HCT116 (cell line): ENCODE measurements at regions not wholly inside any gene's neighbourhood (a gene's known extent, or its start where the extent isn't known, plus 50 kb on each side); places are given as distances from the start of the nearest gene placed in this dataset.

Source experiments
- ATAC-seq: fragments of 200-7000 bp; cut with Tn5 transposase; 2 replicates; pipeline ENCODE4 v1.9.1; 2020; ENCODE audit warnings: mild to moderate bottlenecking, moderate library complexity
- BruUV-seq: library from RNA; stranded (reverse); fragments of 400-500 nt; replicated peaks from 2 replicates; lab custom pipeline; 2021; lab: Mats Ljungman, UMichigan
- CTCF ChIA-PET: fragments of 300-600 bp; sonication (Branson Sonifier 250); formaldehyde crosslinking; loops from one replicate; lab custom pipeline; 2021; ENCODE audit warnings: antibody characterized with exemption; lab: Charles Lee
- POLR2A ChIA-PET: fragments of 300-600, 350-600 bp; sonication (Branson Sonifier 250); formaldehyde crosslinking; loops from one replicate; lab custom pipeline; 2021; ENCODE audit warnings: antibody characterized with exemption; lab: Charles Lee
- RAD21 ChIA-PET, 2 experiments: fragments of 300-600 bp; sonication (Branson Sonifier 250); formaldehyde crosslinking; loops; one replicate each; lab custom pipeline; 2023; ENCODE audit warnings: low total read pairs in 2 of 2; ENCODE audit not compliant: uncharacterized antibody in 2 of 2, unreplicated experiment in 2 of 2, low non-redundant PET in 1 of 2; lab: Charles Lee
- DNase-seq: peaks from one replicate; pipeline ENCODE4 v3.0.0-alpha.2; 2010; ENCODE audit warnings: low read depth, low spot score
- H2AFZ ChIP-seq: fragments of 200-600 bp; shearing (Covaris generic), sonication (generic); 2 replicates; pipeline ENCODE4 v1.6.1; 2017; ENCODE audit warnings: low read depth, mixed run types, mixed read lengths, antibody characterized with exemption, low read length; ENCODE audit not compliant: poor library complexity, severe bottlenecking
- H3K27ac ChIP-seq: 2 replicates; pipeline ENCODE4 v1.5.1; 2012; ENCODE audit warnings: low read depth, low read length
- H3K27me3 ChIP-seq: fragments of 200-600 bp; sonication (generic); 2 replicates; pipeline ENCODE4 v1.6.1; 2016; ENCODE audit warnings: mixed run types, low read length, mixed read lengths; ENCODE audit not compliant: insufficient read depth
- H3K36me3 ChIP-seq, 2 experiments: fragments of 200-500 bp in 1 of 2; fragments of 200-600 bp in 1 of 2; sonication (Bioruptor generic) in 1 of 2; sonication (generic) in 1 of 2; 2 replicates each; pipeline versions ENCODE4 v1.5.1 to v1.6.1; 2014 to 2016; ENCODE audit warnings: low read length in 2 of 2, inconsistent platforms in 1 of 2, mixed read lengths in 1 of 2, mixed run types in 1 of 2; ENCODE audit not compliant: insufficient read depth in 2 of 2, control insufficient read depth in 1 of 2
- H3K4me1 ChIP-seq, 2 experiments: fragments of 200-600 bp in 1 of 2; sonication (generic) in 1 of 2; 2 replicates each; pipeline versions ENCODE4 v1.5.1 to v1.6.1; 2012 to 2017; ENCODE audit warnings: low read length in 2 of 2, inconsistent platforms in 1 of 2, mild to moderate bottlenecking in 1 of 2, mixed read lengths in 1 of 2, mixed run types in 1 of 2, moderate library complexity in 1 of 2; ENCODE audit not compliant: insufficient read depth in 2 of 2, control insufficient read depth in 1 of 2
- H3K4me2 ChIP-seq: fragments of 200-600 bp; sonication (generic); 2 replicates; pipeline ENCODE4 v1.6.1; 2017; ENCODE audit warnings: mixed run types, low read length, mixed read lengths
- H3K4me3 ChIP-seq, 2 experiments: fragments of 200-600 bp in 1 of 2; sonication (generic) in 1 of 2; replicated peaks in 1 of 2; 2 replicates each; pipeline ENCODE4 v1.5.1; 2011 to 2016; ENCODE audit warnings: low read length in 2 of 2, control low read depth in 1 of 2, low read depth in 1 of 2, mild to moderate bottlenecking in 1 of 2, mixed read lengths in 1 of 2, mixed run types in 1 of 2
- H3K79me2 ChIP-seq: fragments of 200-600 bp; sonication (generic); 2 replicates; pipeline ENCODE4 v1.6.1; 2017; ENCODE audit warnings: mild to moderate bottlenecking, mixed run types, low read length, moderate library complexity, mixed read lengths; ENCODE audit not compliant: insufficient read depth
- H3K9ac ChIP-seq: fragments of 200-600 bp; sonication (generic); 2 replicates; pipeline ENCODE4 v1.6.1; 2016; ENCODE audit warnings: low read length, mixed read lengths
- H3K9me2 ChIP-seq: fragments of 200-600 bp; sonication (generic), shearing (Covaris generic); 2 replicates; pipeline ENCODE4 v1.6.1; 2017; ENCODE audit warnings: mixed run types, mild to moderate bottlenecking, moderate library complexity; ENCODE audit not compliant: insufficient read depth
- H3K9me3 ChIP-seq, 2 experiments: fragments of 200-500 bp in 1 of 2; fragments of 200-600 bp in 1 of 2; sonication (Bioruptor generic) in 1 of 2; sonication (generic) in 1 of 2; 2 replicates each; pipeline ENCODE4 v1.6.1; 2014 to 2017; ENCODE audit warnings: low read length in 2 of 2, mixed read lengths in 2 of 2, inconsistent platforms in 1 of 2, low read depth in 1 of 2, mild to moderate bottlenecking in 1 of 2, mixed run types in 1 of 2, moderate library complexity in 1 of 2; ENCODE audit not compliant: control insufficient read depth in 1 of 2, insufficient read depth in 1 of 2
- H4K20me1 ChIP-seq: fragments of 200-600 bp; sonication (generic), shearing (Covaris generic); 2 replicates; pipeline ENCODE4 v1.6.1; 2017; ENCODE audit warnings: mixed run types, mild to moderate bottlenecking, moderate library complexity; ENCODE audit not compliant: insufficient read depth
- CBX3 ChIP-seq: IDR thresholded peaks from 2 replicates; pipeline ENCODE4 v1.6.1; 2012; ENCODE audit warnings: low read depth
- CTCF ChIP-seq, 3 experiments: fragments of 200-600 bp in 1 of 3; sonication (generic) in 1 of 3; IDR thresholded peaks in 2 of 3; conservative IDR thresholded peaks in 1 of 3; 2 replicates each; pipeline ENCODE4 v1.5.1; 2012 to 2017; ENCODE audit warnings: low read depth in 2 of 3, low read length in 2 of 3, antibody characterized with exemption in 1 of 3, borderline replicate concordance in 1 of 3, control low read depth in 1 of 3, mild to moderate bottlenecking in 1 of 3, mixed read lengths in 1 of 3, mixed run types in 1 of 3, moderate library complexity in 1 of 3; ENCODE audit not compliant: insufficient read depth in 1 of 3
- EGR1 ChIP-seq: IDR thresholded peaks from 2 replicates; pipeline ENCODE4 v1.6.1; 2012; ENCODE audit warnings: low read depth
- ELF1 ChIP-seq: IDR thresholded peaks from 2 replicates; pipeline ENCODE4 v1.6.1; 2012; ENCODE audit warnings: low read depth, borderline replicate concordance
- EZH2phosphoT487 ChIP-seq: fragments of 200-600 bp; IDR thresholded peaks from 2 replicates; pipeline ENCODE4 v1.6.1; 2018; ENCODE audit warnings: antibody characterized with exemption, borderline replicate concordance
- JUND ChIP-seq: IDR thresholded peaks from 2 replicates; pipeline ENCODE4 v1.6.1; 2012
- SIN3A ChIP-seq: IDR thresholded peaks from 2 replicates; pipeline ENCODE4 v1.6.1; 2012; ENCODE audit warnings: low read depth
- TCF7L2 ChIP-seq: IDR thresholded peaks from 2 replicates; pipeline ENCODE4 v1.7.0; 2011; ENCODE audit warnings: borderline replicate concordance, inconsistent platforms; ENCODE audit not compliant: insufficient read depth, insufficient read length; ENCODE audit errors: extremely low read depth
- ZFX ChIP-seq: fragments of 450-650 bp; IDR thresholded peaks from 2 replicates; pipeline ENCODE4 v1.6.1; 2017
- ZNF274 ChIP-seq: fragments of 200-500 bp; sonication (Bioruptor generic); IDR thresholded peaks from 2 replicates; pipeline ENCODE4 v1.6.1; 2014; ENCODE audit warnings: mild to moderate bottlenecking, low read depth, low read length, inconsistent platforms
- intact Hi-C: fragments of 100-400 bp; cut with micrococcal nuclease; formaldehyde crosslinking; loops from 2 replicates; pipeline ENCODE4 v1.10.0; 2022
- TF ChIP-seq, protein P1 (sequence below): IDR thresholded peaks from 2 replicates; pipeline ENCODE4 v1.6.1; 2011; ENCODE audit warnings: mild to moderate bottlenecking, low read length, moderate library complexity; ENCODE audit not compliant: insufficient replicate concordance; ENCODE audit errors: extremely low read depth

GRCh38 chr5:4717446-4717845, 422.7 kb upstream of the ADAMTS16 start:
- BruUV-seq, result no TSS peak
- TF ChIP-seq EGR1 (no peak), SIN3A (no peak), TCF7L2 (no peak), ZFX (no peak), JUND (no peak), ZNF274 (no peak), ELF1 (no peak), EZH2phosphoT487 (no peak), CBX3 (no peak), CTCF (IDR thresholded peaks at IDR 0.05 in 2 of 3, conservative IDR thresholded peaks at IDR 0.05 in 1 of 3; ENCODE audit: borderline replicate concordance in 1 of 3, insufficient read depth in 1 of 3, low read depth in 2 of 3, low read length in 2 of 3) (no peak)
- TF ChIP-seq, protein P1, sequence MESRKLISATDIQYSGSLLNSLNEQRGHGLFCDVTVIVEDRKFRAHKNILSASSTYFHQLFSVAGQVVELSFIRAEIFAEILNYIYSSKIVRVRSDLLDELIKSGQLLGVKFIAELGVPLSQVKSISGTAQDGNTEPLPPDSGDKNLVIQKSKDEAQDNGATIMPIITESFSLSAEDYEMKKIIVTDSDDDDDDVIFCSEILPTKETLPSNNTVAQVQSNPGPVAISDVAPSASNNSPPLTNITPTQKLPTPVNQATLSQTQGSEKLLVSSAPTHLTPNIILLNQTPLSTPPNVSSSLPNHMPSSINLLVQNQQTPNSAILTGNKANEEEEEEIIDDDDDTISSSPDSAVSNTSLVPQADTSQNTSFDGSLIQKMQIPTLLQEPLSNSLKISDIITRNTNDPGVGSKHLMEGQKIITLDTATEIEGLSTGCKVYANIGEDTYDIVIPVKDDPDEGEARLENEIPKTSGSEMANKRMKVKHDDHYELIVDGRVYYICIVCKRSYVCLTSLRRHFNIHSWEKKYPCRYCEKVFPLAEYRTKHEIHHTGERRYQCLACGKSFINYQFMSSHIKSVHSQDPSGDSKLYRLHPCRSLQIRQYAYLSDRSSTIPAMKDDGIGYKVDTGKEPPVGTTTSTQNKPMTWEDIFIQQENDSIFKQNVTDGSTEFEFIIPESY, result no peak
- TF ChIP-seq, all 23 proteins: peak for 0
- no peak overlapping the region for H3K4me3 ChIP-seq

More at GRCh38 chr5:4717446-4717845, 422.7 kb upstream of the ADAMTS16 start:
- ATAC-seq (no peak), DNase-seq (no peak)
- no peaks in the 10 kb centered on the region for H3K36me3 ChIP-seq
- H3K9ac ChIP-seq, result no peak overlapping the region
- peaks cover 9 to 24% of the 10 kb centered on the region in 2 experiments; a peak in 2 of 4 replicates for H3K9me3 ChIP-seq
- CTCF ChIA-PET, result no interaction called here
- H3K27me3 ChIP-seq, result no peaks in the 10 kb centered on the region
- RAD21 ChIA-PET, result no interaction called here
- no peak overlapping the region for H2AFZ ChIP-seq
- H3K27ac ChIP-seq, result no peak overlapping the region
- intact Hi-C loops, result no loop called here
- H3K4me2 ChIP-seq, result no peak overlapping the region
- H4K20me1 ChIP-seq, result no peaks in the 10 kb centered on the region
- POLR2A ChIA-PET, result no interaction called here
- no peaks in the 10 kb centered on the region for H3K4me1 ChIP-seq
- no peaks in the 10 kb centered on the region for H3K79me2 ChIP-seq
- H3K9me2 ChIP-seq, result no peaks in the 10 kb centered on the region
